ENCODE measurements at regions not wholly inside any gene's neighbourhood (a gene's known extent, or its start where the extent isn't known, plus 50 kb on each side); places are given as distances from the start of the nearest gene placed in this dataset.
"Not testable (repeated sequence)": the region's sequence is repeated elsewhere in the genome, so short reads cannot be mapped to it uniquely, and the experiment has no call there.

- DNase-seq, result no peak
Measured at GRCh38 chr4:81617545-81617944, 145.8 kb upstream of the RASGEF1B start.

- no peak for DNase-seq
Measured at GRCh38 chr4:81611221-81611620, 139.5 kb upstream of the RASGEF1B start.

- no peak for DNase-seq
Measured at GRCh38 chr4:81609844-81610243, 138.1 kb upstream of the RASGEF1B start.

GRCh38 chr4:81607950-81608349, 136.2 kb upstream of the RASGEF1B start:
- DNase-seq, result no peak

GRCh38 chr4:81606801-81607501, 135.2 kb upstream of the RASGEF1B start:
- DNase-seq, result no peak

- no peak for DNase-seq
Measured at GRCh38 chr4:81606166-81606565, 134.5 kb upstream of the RASGEF1B start.

GRCh38 chr4:81605271-81605670, 133.6 kb upstream of the RASGEF1B start:
- DNase-seq, result peak; percentile 3

GRCh38 chr4:81604683-81605218, 133.0 kb upstream of the RASGEF1B start:
- DNase-seq, result no peak

GRCh38 chr4:81602854-81603253, 131.1 kb upstream of the RASGEF1B start:
- no peak for DNase-seq

GRCh38 chr4:81601358-81601694, 129.6 kb upstream of the RASGEF1B start:
- no peak for DNase-seq

GRCh38 chr4:81600520-81601357, 129.0 kb upstream of the RASGEF1B start:
- no peak for DNase-seq

- DNase-seq, result no peak
Measured at GRCh38 chr4:81599742-81600380, 128.2 kb upstream of the RASGEF1B start.

GRCh38 chr4:81595798-81596610, 124.3 kb upstream of the RASGEF1B start:
- DNase-seq, result no peak

- no peak for DNase-seq
Measured at GRCh38 chr4:81595287-81595686, 123.6 kb upstream of the RASGEF1B start.

GRCh38 chr4:81594490-81595159, 122.9 kb upstream of the RASGEF1B start:
- DNase-seq, result no peak

GRCh38 chr4:81592701-81593100, 121.0 kb upstream of the RASGEF1B start:
- no peak for DNase-seq

- DNase-seq, result no peak
Measured at GRCh38 chr4:81590596-81590995, 118.9 kb upstream of the RASGEF1B start.

GRCh38 chr4:81589262-81589661, 117.6 kb upstream of the RASGEF1B start:
- DNase-seq, result no peak

GRCh38 chr4:81586706-81587105, 115.0 kb upstream of the RASGEF1B start:
- no peak for DNase-seq

GRCh38 chr4:81580994-81581374, 109.3 kb upstream of the RASGEF1B start:
- not testable (repeated sequence) for DNase-seq

GRCh38 chr4:81580346-81580993, 108.8 kb upstream of the RASGEF1B start:
- DNase-seq, result no peak

- DNase-seq, result peak; percentile 3
Measured at GRCh38 chr4:81577392-81577791, 105.7 kb upstream of the RASGEF1B start.

All from DMS53 (cell line).